Keratinocyte (primary cell): ENCODE measurements at regions not wholly inside any gene's neighbourhood (a gene's known extent, or its start where the extent isn't known, plus 50 kb on each side); places are given as distances from the start of the nearest gene placed in this dataset.

Experiments
- DNase-seq: peaks from one replicate; pipeline ENCODE4 v3.0.0-alpha.2; 2011; ENCODE audit warnings: low read depth, missing footprints, low spot score
- FAIRE-seq: peaks from 2 replicates; lab custom pipeline; 2011; peaks lifted over from hg19 to GRCh38; lab: Jason Lieb, UNC
- H2AFZ ChIP-seq: 2 replicates; pipeline ENCODE4 v1.6.0; 2012; ENCODE audit warnings: low read length, control low read depth, inconsistent platforms; ENCODE audit not compliant: control insufficient read depth
- H3K27ac ChIP-seq: 2 replicates; pipeline ENCODE4 v1.5.1; 2011; ENCODE audit warnings: low read length; ENCODE audit not compliant: control insufficient read depth, insufficient read depth
- H3K27me3 ChIP-seq: 3 replicates; pipeline ENCODE4 v1.6.0; 2011; ENCODE audit warnings: low read length; ENCODE audit not compliant: control insufficient read depth, insufficient read depth; ENCODE audit errors: extremely low read depth
- H3K36me3 ChIP-seq, 2 experiments: 2 replicates in 1 of 2; 3 replicates in 1 of 2; pipeline ENCODE4 v1.5.1; 2011; ENCODE audit warnings: low read length in 2 of 2, mild to moderate bottlenecking in 1 of 2; ENCODE audit not compliant: control insufficient read depth in 2 of 2, insufficient read depth in 2 of 2; ENCODE audit errors: extremely low read depth in 1 of 2
- H3K4me1 ChIP-seq: 3 replicates; pipeline ENCODE4 v1.5.1; 2011; ENCODE audit warnings: low read length; ENCODE audit not compliant: control insufficient read depth, insufficient read depth; ENCODE audit errors: extremely low read depth
- H3K4me2 ChIP-seq: 3 replicates; pipeline ENCODE4 v1.6.0; 2011; ENCODE audit warnings: low read depth, low read length; ENCODE audit not compliant: control insufficient read depth, insufficient read depth; ENCODE audit errors: extremely low read depth
- H3K4me3 ChIP-seq, 3 experiments: fragments of 200-600 bp in 1 of 3; sonication (generic) in 1 of 3; 2 replicates in 2 of 3; 3 replicates in 1 of 3; pipeline ENCODE4 v1.5.1; 2011 to 2016; ENCODE audit warnings: low read length in 3 of 3, mild to moderate bottlenecking in 3 of 3, control low read depth in 2 of 3, inconsistent platforms in 1 of 3, low read depth in 1 of 3, mixed read lengths in 1 of 3, mixed run types in 1 of 3, moderate library complexity in 1 of 3; ENCODE audit not compliant: control insufficient read depth in 2 of 3, insufficient read depth in 2 of 3; ENCODE audit errors: extremely low read depth in 1 of 3
- H3K79me2 ChIP-seq: 2 replicates; pipeline ENCODE4 v1.6.0; 2012; ENCODE audit warnings: low read length; ENCODE audit not compliant: control insufficient read depth, insufficient read depth
- H3K9ac ChIP-seq: 3 replicates; pipeline ENCODE4 v1.6.0; 2011; ENCODE audit warnings: low read length; ENCODE audit not compliant: control insufficient read depth, insufficient read depth; ENCODE audit errors: extremely low read depth
- H3K9me1 ChIP-seq: 3 replicates; pipeline ENCODE4 v1.6.0; 2011; ENCODE audit warnings: low read length; ENCODE audit not compliant: control insufficient read depth, insufficient read depth; ENCODE audit errors: extremely low read depth
- H3K9me3 ChIP-seq: 2 replicates; pipeline ENCODE4 v1.5.1; 2012; ENCODE audit warnings: low read depth, low read length; ENCODE audit not compliant: control insufficient read depth
- H4K20me1 ChIP-seq: 3 replicates; pipeline ENCODE4 v1.6.0; 2011; ENCODE audit warnings: low read length; ENCODE audit not compliant: control insufficient read depth, insufficient read depth; ENCODE audit errors: extremely low read depth
- CTCF ChIP-seq, 3 experiments: IDR thresholded peaks in 1 of 3; conservative IDR thresholded peaks in 1 of 3; optimal IDR thresholded peaks in 1 of 3; 2 replicates in 2 of 3; 3 replicates in 1 of 3; pipeline versions ENCODE3 to v1.5.1; 2011; ENCODE audit warnings: low read length in 3 of 3, mild to moderate bottlenecking in 3 of 3, moderate library complexity in 2 of 3, control low read depth in 1 of 3, inconsistent platforms in 1 of 3; ENCODE audit not compliant: insufficient read depth in 2 of 3; ENCODE audit errors: extremely low read depth in 1 of 3
- EZH2 ChIP-seq: IDR thresholded peaks from one replicate; pipeline ENCODE4 v1.6.1; 2012; ENCODE audit warnings: inconsistent platforms, mild to moderate bottlenecking, low read length, moderate library complexity
- dilution Hi-C: fragments of 300-500 bp; cut with MboI; formaldehyde crosslinking; loops from one replicate; pipeline ENCODE4 v1.7.0; 2020; ENCODE audit warnings: low sequenced_read_pairs; ENCODE audit not compliant: extremely low pct_ligation_motif_present

- H3K4me2 ChIP-seq, result no peak overlapping the region
- TF ChIP-seq EZH2 (no peak), CTCF (optimal IDR thresholded peaks at IDR 0.05 in 1 of 3, IDR thresholded peaks at IDR 0.05 in 1 of 3, conservative IDR thresholded peaks at IDR 0.05 in 1 of 3; ENCODE audit: extremely low read depth in 1 of 3, insufficient read depth in 2 of 3, low read length in 3 of 3) (no peak)
Observed at GRCh38 chr3:80994767-80995166, 766.7 kb downstream of the GBE1 start.

GRCh38 chr3:80994085-80994665 is 767.3 kb downstream of the GBE1 start:
- H3K27ac ChIP-seq, result no peak overlapping the region
- H3K4me2 ChIP-seq, result no peak overlapping the region

More at GRCh38 chr3:80994767-80995166, 766.7 kb downstream of the GBE1 start:
- H3K79me2 ChIP-seq, result no peaks in the 10 kb centered on the region
- DNase-seq (no peak), FAIRE-seq (no peak)
- no peak overlapping the region for H2AFZ ChIP-seq
- H3K36me3 ChIP-seq, result no peaks in the 10 kb centered on the region
- no peaks in the 10 kb centered on the region for H4K20me1 ChIP-seq
- H3K4me1 ChIP-seq, result no peaks in the 10 kb centered on the region
- no peaks in the 10 kb centered on the region for H3K9me1 ChIP-seq
- H3K27ac ChIP-seq, result no peak overlapping the region
- no peaks in the 10 kb centered on the region for H3K27me3 ChIP-seq
- no peaks in the 10 kb centered on the region for H3K9me3 ChIP-seq
- no peak overlapping the region for H3K4me3 ChIP-seq
- dilution Hi-C loops, result no loop called here
- H3K9ac ChIP-seq, result no peak overlapping the region

More at GRCh38 chr3:80994085-80994665, 767.3 kb downstream of the GBE1 start:
- dilution Hi-C loops, result no loop called here
- Histone ChIP-seq H3K4me3 (no peak overlapping the region), H3K9me1 (no peaks in the 10 kb centered on the region), H3K79me2 (no peaks in the 10 kb centered on the region), H3K36me3 (no peaks in the 10 kb centered on the region), H2AFZ (no peak overlapping the region), H3K9ac (no peak overlapping the region), H3K4me1 (no peaks in the 10 kb centered on the region), H4K20me1 (no peaks in the 10 kb centered on the region), H3K27me3 (no peaks in the 10 kb centered on the region), H3K9me3 (no peaks in the 10 kb centered on the region)
- no peak for FAIRE-seq
- TF ChIP-seq CTCF (optimal IDR thresholded peaks at IDR 0.05 in 1 of 3, IDR thresholded peaks at IDR 0.05 in 1 of 3, conservative IDR thresholded peaks at IDR 0.05 in 1 of 3; ENCODE audit: extremely low read depth in 1 of 3, insufficient read depth in 2 of 3, low read length in 3 of 3), result no peak
- no peak for TF ChIP-seq EZH2
- DNase-seq, result no peak
